BLaER1 treated with 17β-estradiol and CSF1 and Interleukin-3, amounts not matched to agents 10 nM and 100 nM (cell line): ENCODE measurements at regions not wholly inside any gene's neighbourhood (a gene's known extent, or its start where the extent isn't known, plus 50 kb on each side); places are given as distances from the start of the nearest gene placed in this dataset.
A peak's percentile ranks its signal among the peaks of the same experiment; 100 is the strongest.

Experiments
- H3K27ac ChIP-seq, 11 experiments: shearing (Covaris generic); formaldehyde crosslinking; 2 replicates each; pipeline ENCODE4 v1.8.1; 2022
- H3K27me3 ChIP-seq, 11 experiments: shearing (Covaris generic); formaldehyde crosslinking; 2 replicates each; pipeline ENCODE4 v1.8.1; 2022
- H3K36me3 ChIP-seq, 11 experiments: shearing (Covaris generic); formaldehyde crosslinking; 2 replicates each; pipeline ENCODE4 v1.8.1; 2022
- H3K4me1 ChIP-seq, 10 experiments: shearing (Covaris generic); formaldehyde crosslinking; 2 replicates each; pipeline ENCODE4 v1.8.1; 2022
- H3K4me2 ChIP-seq, 11 experiments: shearing (Covaris generic); formaldehyde crosslinking; 2 replicates each; pipeline ENCODE4 v1.8.1; 2022
- H3K4me3 ChIP-seq, 10 experiments: shearing (Covaris generic); formaldehyde crosslinking; 2 replicates each; pipeline ENCODE4 v1.8.1; 2022
- H3K9ac ChIP-seq, 11 experiments: shearing (Covaris generic); formaldehyde crosslinking; 2 replicates each; pipeline ENCODE4 v1.8.1; 2022
- H3K9me3 ChIP-seq, 11 experiments: shearing (Covaris generic); formaldehyde crosslinking; replicated peaks in 1 of 11; 2 replicates each; pipeline ENCODE4 v1.8.1; 2022
- H4K20me1 ChIP-seq, 11 experiments: shearing (Covaris generic); formaldehyde crosslinking; 2 replicates each; pipeline ENCODE4 v1.8.1; 2022
- Cebpa-rat ChIP-seq, 11 experiments: shearing (Covaris generic); IDR thresholded peaks; 2 replicates each; pipeline ENCODE4 v1.8.1; 2022

GRCh38 chr11:112761911-112762706 is 199.1 kb upstream of the NCAM1 start:
- Histone ChIP-seq H3K27ac (no peak overlapping the region), H3K27me3 (no peaks in the 10 kb centered on the region), H3K9me3 (no peaks in the 10 kb centered on the region), H4K20me1 (no peaks in the 10 kb centered on the region), H3K4me2 (no peak overlapping the region), H3K4me3 (no peak overlapping the region), H3K36me3 (no peaks in the 10 kb centered on the region), H3K9ac (no peak overlapping the region), H3K4me1 (peaks cover 0 to 9% (median 3%) of the 10 kb centered on the region in 10 experiments; a peak in 8 of 20 replicates)
- TF ChIP-seq Cebpa-rat (IDR thresholded peaks at IDR 0.05): no peak

GRCh38 chr11:112762707-112763090 is 198.5 kb upstream of the NCAM1 start:
- H3K4me1 ChIP-seq: peaks cover 0 to 9% (median 3%) of the 10 kb centered on the region in 10 experiments; a peak in 8 of 20 replicates
- no peak for TF ChIP-seq Cebpa-rat (IDR thresholded peaks at IDR 0.05)
- no peaks in the 10 kb centered on the region for H3K36me3 ChIP-seq
- H3K4me2 ChIP-seq: no peak overlapping the region
- H3K9me3 ChIP-seq: no peaks in the 10 kb centered on the region
- H3K4me3 ChIP-seq: no peak overlapping the region
- no peaks in the 10 kb centered on the region for H3K27me3 ChIP-seq
- H3K27ac ChIP-seq: no peak overlapping the region
- no peaks in the 10 kb centered on the region for H4K20me1 ChIP-seq
- H3K9ac ChIP-seq: no peak overlapping the region

DNA sequence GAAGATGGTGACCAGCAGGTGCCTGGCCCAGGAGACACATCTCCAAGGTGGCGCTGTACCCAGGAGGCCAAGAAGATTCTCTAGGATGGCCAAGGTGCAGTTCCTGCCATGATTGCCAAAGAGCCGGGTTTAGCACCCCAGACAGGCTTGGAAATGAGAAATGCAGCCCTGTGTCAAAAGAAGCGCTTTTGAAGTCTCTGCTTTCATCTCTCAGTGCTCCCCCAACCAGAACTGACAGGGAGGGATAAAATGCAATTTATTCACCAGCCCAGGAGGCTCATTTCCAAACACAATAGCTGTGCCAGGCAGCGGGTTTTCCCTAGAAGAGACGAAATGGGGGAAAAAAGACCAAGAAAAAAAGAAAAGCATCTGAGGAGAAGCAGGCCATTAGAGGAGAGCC is 195.9 kb upstream of the NCAM1 start:
- Histone ChIP-seq H3K36me3 (no peaks in the 10 kb centered on the region), H3K27me3 (no peaks in the 10 kb centered on the region), H3K4me1 (peaks cover 0 to 9% (median 3%) of the 10 kb centered on the region in 10 experiments; a peak in 8 of 20 replicates), H3K27ac (no peak overlapping the region), H3K9me3 (no peaks in the 10 kb centered on the region), H3K4me3 (no peak overlapping the region), H4K20me1 (no peaks in the 10 kb centered on the region; a peak in 1 of 22 replicates), H3K9ac (no peak overlapping the region), H3K4me2 (peak overlapping the region in 6 of 11 experiments; percentile 6 to 36 (median 18); a peak in 7 of 22 replicates)
- no peak for TF ChIP-seq Cebpa-rat (IDR thresholded peaks at IDR 0.05)

DNA sequence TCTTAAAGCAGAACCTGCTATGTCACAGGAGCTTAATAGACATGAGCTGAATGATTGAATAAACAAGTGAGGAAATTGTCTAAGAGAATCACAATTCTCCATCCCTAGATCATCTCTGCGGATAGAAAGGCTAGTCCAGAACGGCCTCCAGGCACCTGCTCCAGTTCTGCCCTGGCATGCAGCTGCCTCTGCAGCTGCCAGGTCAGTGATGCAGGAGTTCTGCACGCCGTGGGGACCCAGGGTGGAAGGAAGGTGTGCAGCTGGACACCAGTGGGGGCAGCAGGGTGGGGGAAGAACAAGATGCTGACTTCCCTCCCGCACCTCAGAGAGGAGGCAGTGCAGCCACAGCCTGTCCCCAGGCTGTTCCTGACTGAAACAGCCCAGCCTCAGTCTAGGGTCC is 192.1 kb upstream of the NCAM1 start:
- H3K27me3 ChIP-seq: no peaks in the 10 kb centered on the region
- H3K36me3 ChIP-seq: no peaks in the 10 kb centered on the region
- H4K20me1 ChIP-seq: no peaks in the 10 kb centered on the region; a peak in 1 of 22 replicates
- no peak overlapping the region for H3K4me2 ChIP-seq
- no peak overlapping the region for H3K4me3 ChIP-seq
- H3K9me3 ChIP-seq: no peaks in the 10 kb centered on the region
- TF ChIP-seq Cebpa-rat (IDR thresholded peaks at IDR 0.05): no peak
- H3K4me1 ChIP-seq: peaks cover 14 to 23% (median 17%) of the 10 kb centered on the region in 10 experiments
- H3K27ac ChIP-seq: no peak overlapping the region
- no peak overlapping the region for H3K9ac ChIP-seq

DNA sequence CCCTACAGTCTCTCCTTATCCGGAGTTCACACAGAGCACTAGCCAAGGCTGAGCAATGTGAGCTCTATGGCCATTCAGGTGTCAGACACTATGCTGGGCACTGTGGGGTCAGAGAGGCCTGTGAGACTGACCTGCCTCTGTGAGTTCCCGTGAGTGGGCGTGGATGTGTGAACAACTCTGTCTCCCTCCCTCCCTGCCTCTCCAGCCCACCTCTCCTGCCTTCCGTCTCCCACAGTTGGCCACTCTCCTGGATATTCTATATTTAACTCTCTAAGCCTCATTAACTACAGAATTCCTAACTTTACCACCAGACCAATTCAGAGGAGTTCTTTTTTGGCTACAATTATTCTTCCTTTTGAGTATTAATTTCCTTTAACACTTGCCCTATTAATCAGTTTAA is 191.6 kb upstream of the NCAM1 start:
- Histone ChIP-seq H3K4me3 (no peak overlapping the region), H3K4me2 (no peak overlapping the region), H3K27ac (no peak overlapping the region), H3K36me3 (no peaks in the 10 kb centered on the region), H3K4me1 (peaks cover 14 to 23% (median 17%) of the 10 kb centered on the region in 10 experiments), H3K9ac (no peak overlapping the region), H3K9me3 (no peaks in the 10 kb centered on the region), H3K27me3 (no peaks in the 10 kb centered on the region), H4K20me1 (no peaks in the 10 kb centered on the region; a peak in 1 of 22 replicates)
- no peak for TF ChIP-seq Cebpa-rat (IDR thresholded peaks at IDR 0.05)

DNA sequence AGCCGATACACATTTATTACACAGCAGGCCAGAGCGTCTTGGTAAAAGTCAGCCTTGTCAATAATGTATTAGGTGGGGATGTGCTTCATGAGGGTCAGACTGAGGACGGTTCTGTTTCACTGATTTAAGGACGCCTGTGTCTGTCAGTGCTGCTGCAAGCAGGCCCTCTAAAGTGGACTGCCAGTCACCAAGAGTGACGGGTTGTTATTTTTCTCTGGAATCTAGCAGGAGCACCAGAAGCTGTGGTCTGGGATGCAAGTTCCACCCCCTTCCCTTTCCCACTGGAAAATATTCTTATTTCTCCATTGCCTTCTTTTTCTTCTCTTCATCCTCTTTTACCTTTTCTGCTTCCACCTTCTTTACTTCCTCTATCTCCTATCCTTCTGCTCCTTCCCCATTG is 191.2 kb upstream of the NCAM1 start:
- Histone ChIP-seq H3K4me1 (peaks cover 14 to 22% (median 17%) of the 10 kb centered on the region in 10 experiments), H4K20me1 (no peaks in the 10 kb centered on the region; a peak in 1 of 22 replicates), H3K27ac (no peak overlapping the region), H3K4me3 (no peak overlapping the region), H3K9me3 (no peaks in the 10 kb centered on the region), H3K9ac (no peak overlapping the region), H3K4me2 (no peak overlapping the region), H3K36me3 (no peaks in the 10 kb centered on the region), H3K27me3 (no peaks in the 10 kb centered on the region)
- no peak for TF ChIP-seq Cebpa-rat (IDR thresholded peaks at IDR 0.05)

GRCh38 chr11:112770487-112770886 is 190.7 kb upstream of the NCAM1 start:
- no peak for TF ChIP-seq Cebpa-rat (IDR thresholded peaks at IDR 0.05)
- peaks cover 12 to 17% (median 15%) of the 10 kb centered on the region in 10 experiments for H3K4me1 ChIP-seq
- H3K27me3 ChIP-seq: no peaks in the 10 kb centered on the region
- no peak overlapping the region for H3K9ac ChIP-seq
- no peaks in the 10 kb centered on the region for H3K36me3 ChIP-seq
- no peak overlapping the region for H3K27ac ChIP-seq
- H4K20me1 ChIP-seq: no peaks in the 10 kb centered on the region; a peak in 1 of 22 replicates
- no peak overlapping the region for H3K4me2 ChIP-seq
- H3K4me3 ChIP-seq: no peak overlapping the region
- no peaks in the 10 kb centered on the region for H3K9me3 ChIP-seq

GRCh38 chr11:112771851-112772250 is 189.4 kb upstream of the NCAM1 start:
- Histone ChIP-seq H3K36me3 (no peaks in the 10 kb centered on the region), H3K9ac (no peak overlapping the region), H3K4me2 (peak overlapping the region; percentile 1 to 64 (median 53); a peak in 21 of 22 replicates), H3K27ac (0 out of 22 replicates have a peak overlapping the region, but pooled peaks of 1 of the 11 experiments have one; percentile 11), H3K4me3 (no peak overlapping the region), H3K9me3 (no peaks in the 10 kb centered on the region), H3K27me3 (no peaks in the 10 kb centered on the region), H3K4me1 (peaks cover 10 to 16% (median 15%) of the 10 kb centered on the region in 10 experiments; a peak in 19 of 20 replicates), H4K20me1 (no peaks in the 10 kb centered on the region; a peak in 1 of 22 replicates)
- TF ChIP-seq Cebpa-rat (IDR thresholded peaks at IDR 0.05): no peak

GRCh38 chr11:112773264-112773663 is 188.0 kb upstream of the NCAM1 start:
- peaks cover 10 to 16% (median 15%) of the 10 kb centered on the region in 10 experiments; a peak in 19 of 20 replicates for H3K4me1 ChIP-seq
- H3K4me2 ChIP-seq: no peak overlapping the region
- H3K4me3 ChIP-seq: no peak overlapping the region
- TF ChIP-seq Cebpa-rat (IDR thresholded peaks at IDR 0.05): no peak
- no peaks in the 10 kb centered on the region for H4K20me1 ChIP-seq
- H3K27me3 ChIP-seq: no peaks in the 10 kb centered on the region
- H3K9ac ChIP-seq: no peak overlapping the region
- no peaks in the 10 kb centered on the region for H3K9me3 ChIP-seq
- no peaks in the 10 kb centered on the region for H3K36me3 ChIP-seq
- H3K27ac ChIP-seq: no peak overlapping the region

DNA sequence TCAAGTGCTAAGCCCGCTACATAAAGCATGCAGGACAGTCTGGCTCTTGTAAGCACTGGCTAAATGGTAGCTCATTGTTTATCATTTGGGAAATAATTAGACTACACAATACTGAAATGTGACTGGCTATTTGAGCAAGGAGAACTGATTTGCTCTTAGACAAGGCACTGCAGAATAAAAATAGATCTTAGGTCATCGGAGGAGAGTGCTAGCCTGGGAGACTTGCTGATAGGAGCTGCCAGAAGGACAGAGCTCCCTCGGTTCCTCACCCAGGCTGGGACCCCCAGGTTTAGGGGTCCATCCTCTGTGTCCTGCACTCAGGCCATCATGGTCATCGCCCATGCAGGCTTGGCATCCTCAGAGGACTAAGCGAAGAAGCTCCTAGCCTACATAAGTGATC is 184.4 kb upstream of the NCAM1 start:
- TF ChIP-seq Cebpa-rat (IDR thresholded peaks at IDR 0.05): no peak
- H3K4me3 ChIP-seq: no peak overlapping the region
- no peaks in the 10 kb centered on the region for H3K36me3 ChIP-seq
- H3K27ac ChIP-seq: no peak overlapping the region
- no peaks in the 10 kb centered on the region for H3K27me3 ChIP-seq
- no peak overlapping the region for H3K4me2 ChIP-seq
- H3K4me1 ChIP-seq: peaks cover 6 to 9% (median 8%) of the 10 kb centered on the region in 10 experiments; a peak in 19 of 20 replicates
- H3K9me3 ChIP-seq: no peaks in the 10 kb centered on the region
- H3K9ac ChIP-seq: no peak overlapping the region
- H4K20me1 ChIP-seq: no peaks in the 10 kb centered on the region
